Prostate gland (tissue), 2 donors: ENCODE measurements at regions not wholly inside any gene's neighbourhood (a gene's known extent, or its start where the extent isn't known, plus 50 kb on each side); places are given as distances from the start of the nearest gene placed in this dataset.
"Not testable (repeated sequence)": the region's sequence is repeated elsewhere in the genome, so short reads cannot be mapped to it uniquely, and the experiment has no call there.

ENCODE experiments used
- DNase-seq: peaks from one replicate; pipeline ENCODE4 v3.0.0-alpha.2; 2019; ENCODE audit warnings: low spot score
- H3K27ac ChIP-seq, 2 donors: fragments of 200-600 bp; sonication (generic); 2 replicates each; pipeline ENCODE4 v1.5.1; 2017 to 2019
- H3K27me3 ChIP-seq: fragments of 200-600 bp; sonication (generic); replicated peaks from 2 replicates; pipeline ENCODE4 v1.5.1; 2019; ENCODE audit not compliant: insufficient read depth
- H3K36me3 ChIP-seq, 2 donors: fragments of 200-600 bp; sonication (generic); 1 replicate in 1 of 2; 2 replicates in 1 of 2; pipeline versions ENCODE4 v1.5.1 to v1.8.1; 2017 to 2019
- H3K4me1 ChIP-seq: fragments of 200-600 bp; sonication (generic); replicated peaks from 2 replicates; pipeline ENCODE4 v1.5.1; 2019
- H3K4me3 ChIP-seq, 2 donors: fragments of 200-600 bp; sonication (generic); 2 replicates each; pipeline ENCODE4 v1.5.1; 2017 to 2019
- H3K9me3 ChIP-seq: fragments of 200-600 bp; sonication (generic); 2 replicates; pipeline ENCODE4 v1.5.1; 2017
- CTCF ChIP-seq, 4 experiments: fragments of 200-600 bp in 2 of 4; fragments of 450-650 bp in 2 of 4; sonication (generic) in 2 of 4; IDR thresholded peaks; 1 replicate in 3 of 4; 2 replicates in 1 of 4; pipeline ENCODE4 v1.5.1; 2016 to 2019; ENCODE audit warnings: antibody characterized with exemption in 4 of 4, mild to moderate bottlenecking in 2 of 4, moderate library complexity in 2 of 4
- POLR2A ChIP-seq: fragments of 450-650 bp; IDR thresholded peaks from one replicate; pipeline ENCODE4 v1.6.1; 2016; ENCODE audit warnings: antibody characterized with exemption, mild to moderate bottlenecking
- POLR2AphosphoS5 ChIP-seq: sonication (generic); formaldehyde crosslinking; IDR thresholded peaks from one replicate; pipeline ENCODE4 v1.6.1; 2017; ENCODE audit warnings: antibody characterized with exemption
- WGBS: methylation state at CpG from one replicate; pipeline ENCODE4 v1.1.5; 2018; 5-methylcytosine and 5-hydroxymethylcytosine counted together
- intact Hi-C: fragments of 100-400 bp; cut with DNase I; formaldehyde crosslinking; loops from one replicate; pipeline ENCODE4 v1.14.2; 2022

GRCh38 chr16:51524555-51525373, 373.7 kb upstream of the SALL1 start:
- DNase-seq, result no peak
- no peaks in the 10 kb centered on the region for H3K4me1 ChIP-seq
- no peak overlapping the region for H3K4me3 ChIP-seq
- WGBS, result 58% methylated on average over 6 of the region's 6 CpGs
- H3K36me3 ChIP-seq, result no peaks in the 10 kb centered on the region
- no peak overlapping the region for H3K27ac ChIP-seq
- no peaks in the 10 kb centered on the region for H3K9me3 ChIP-seq
- intact Hi-C loops, result no loop called here
- TF ChIP-seq CTCF (IDR thresholded peaks at IDR 0.05), result no peak
- no peak for TF ChIP-seq POLR2A
- TF ChIP-seq POLR2AphosphoS5, result no peak
- H3K27me3 ChIP-seq, result no peaks in the 10 kb centered on the region

- intact Hi-C loops, result no loop called here
- H3K27ac ChIP-seq, result no peak overlapping the region
- no peak for TF ChIP-seq POLR2A
- no peak for TF ChIP-seq POLR2AphosphoS5
- TF ChIP-seq CTCF (IDR thresholded peaks at IDR 0.05), result no peak
- no peaks in the 10 kb centered on the region for H3K9me3 ChIP-seq
- DNase-seq, result no peak
- no peak overlapping the region for H3K4me3 ChIP-seq
- H3K4me1 ChIP-seq, result no peaks in the 10 kb centered on the region
- H3K36me3 ChIP-seq, result no peaks in the 10 kb centered on the region
- WGBS, result 80% methylated on average over 4 of the region's 4 CpGs
- no peaks in the 10 kb centered on the region for H3K27me3 ChIP-seq
These were observed 373.0 kb upstream of the SALL1 start for GRCh38 chr16:51524070-51524469.

- Histone ChIP-seq H3K27ac (no peak overlapping the region), H3K4me3 (no peak overlapping the region), H3K9me3 (no peaks in the 10 kb centered on the region), H3K36me3 (no peaks in the 10 kb centered on the region), H3K27me3 (no peaks in the 10 kb centered on the region), H3K4me1 (no peaks in the 10 kb centered on the region)
- WGBS, result 6% methylated on average over 3 of the region's 3 CpGs
- no peak for DNase-seq
- TF ChIP-seq POLR2AphosphoS5 (no peak), CTCF (IDR thresholded peaks at IDR 0.05) (no peak), POLR2A (no peak)
- intact Hi-C loops, result no loop called here
These were observed 372.3 kb upstream of the SALL1 start for GRCh38 chr16:51523400-51523799.

GRCh38 chr16:51522902-51523301, 371.8 kb upstream of the SALL1 start:
- intact Hi-C loops, result no loop called here
- no peaks in the 10 kb centered on the region for H3K36me3 ChIP-seq
- no peak overlapping the region for H3K27ac ChIP-seq
- H3K4me1 ChIP-seq, result no peaks in the 10 kb centered on the region
- TF ChIP-seq POLR2AphosphoS5 (no peak), POLR2A (no peak)
- no peaks in the 10 kb centered on the region for H3K9me3 ChIP-seq
- no peak for DNase-seq
- H3K4me3 ChIP-seq, result no peak overlapping the region
- H3K27me3 ChIP-seq, result no peaks in the 10 kb centered on the region

- H3K36me3 ChIP-seq, intact Hi-C loops, H3K9me3 ChIP-seq, H3K27me3 ChIP-seq, DNase-seq, H3K27ac ChIP-seq, H3K4me3 ChIP-seq, H3K4me1 ChIP-seq: not testable (repeated sequence)
- WGBS, result 47% methylated on average over 4 of the region's 4 CpGs
These were observed 365.9 kb upstream of the SALL1 start for GRCh38 chr16:51516960-51517359.

GRCh38 chr16:51510416-51510815, 359.3 kb upstream of the SALL1 start:
- 92% methylated on average over 2 of the region's 2 CpGs for WGBS
- TF ChIP-seq POLR2A (no peak), POLR2AphosphoS5 (no peak), CTCF (IDR thresholded peaks at IDR 0.05) (no peak)
- H3K27me3 ChIP-seq, result no peaks in the 10 kb centered on the region
- DNase-seq, result no peak
- intact Hi-C loops, result no loop called here
- no peaks in the 10 kb centered on the region for H3K4me1 ChIP-seq
- no peak overlapping the region for H3K27ac ChIP-seq
- no peak overlapping the region for H3K4me3 ChIP-seq
- H3K9me3 ChIP-seq, result no peaks in the 10 kb centered on the region
- H3K36me3 ChIP-seq, result no peaks in the 10 kb centered on the region
